Caco-2 (cell line): ENCODE measurements at regions not wholly inside any gene's neighbourhood (a gene's known extent, or its start where the extent isn't known, plus 50 kb on each side); places are given as distances from the start of the nearest gene placed in this dataset.

Experiments used
- BruUV-seq: library from RNA; stranded (reverse); fragments of 400-500 nt; replicated peaks from 2 replicates; lab custom pipeline; 2021; lab: Mats Ljungman, UMichigan
- CTCF ChIA-PET: fragments of 300-600 bp; sonication (Branson Sonifier 250); formaldehyde crosslinking; loops from one replicate; lab custom pipeline; 2022; ENCODE audit warnings: antibody characterized with exemption; lab: Charles Lee
- POLR2A ChIA-PET: fragments of 300-600 bp; sonication (Branson Sonifier 250); formaldehyde crosslinking; loops from one replicate; lab custom pipeline; 2022; ENCODE audit warnings: antibody characterized with exemption; lab: Charles Lee
- DNase-seq, 2 experiments: peaks; one replicate each; pipeline versions ENCODE4 v3.0.0 to v3.0.0-alpha.2; 2020 to 2022
- H3K27me3 ChIP-seq: replicated peaks from 2 replicates; pipeline ENCODE4 v1.6.0; 2011; ENCODE audit warnings: low read length; ENCODE audit not compliant: control insufficient read depth, insufficient read depth
- H3K36me3 ChIP-seq: 2 replicates; pipeline ENCODE4 v1.5.1; 2011; ENCODE audit warnings: low read length; ENCODE audit not compliant: control insufficient read depth, insufficient read depth
- H3K4me1 ChIP-seq: fragments of 250-450 bp; sonication (Bioruptor Pico); 2 replicates; pipeline ENCODE4 v1.5.1; 2020; ENCODE audit warnings: mild to moderate bottlenecking
- H3K4me3 ChIP-seq: 2 replicates; pipeline ENCODE4 v1.5.1; 2011; ENCODE audit warnings: low read depth, mild to moderate bottlenecking, control low read depth, low read length
- H3K9me3 ChIP-seq: fragments of 250-450 bp; sonication (Bioruptor Pico); 2 replicates; pipeline ENCODE4 v1.5.1; 2020; ENCODE audit warnings: mild to moderate bottlenecking, moderate library complexity
- H3K27ac Mint-ChIP-seq: one replicate; pipeline ENCODE4 v1.8.0; 2022; ENCODE audit warnings: mixed read lengths; ENCODE audit not compliant: unreplicated experiment
- H3K27me3 Mint-ChIP-seq: one replicate; pipeline ENCODE4 v1.8.0; 2022; ENCODE audit warnings: mixed read lengths; ENCODE audit not compliant: insufficient read depth, unreplicated experiment
- H3K36me3 Mint-ChIP-seq: one replicate; pipeline ENCODE4 v1.8.0; 2022; ENCODE audit warnings: mild to moderate bottlenecking, mixed read lengths; ENCODE audit not compliant: insufficient read depth, unreplicated experiment
- H3K4me1 Mint-ChIP-seq: one replicate; pipeline ENCODE4 v1.8.0; 2022; ENCODE audit warnings: low read depth, mixed read lengths; ENCODE audit not compliant: unreplicated experiment
- H3K4me3 Mint-ChIP-seq: one replicate; pipeline ENCODE4 v1.8.0; 2022; ENCODE audit warnings: mild to moderate bottlenecking, moderate library complexity, mixed read lengths; ENCODE audit not compliant: unreplicated experiment
- H3K9me3 Mint-ChIP-seq: one replicate; pipeline ENCODE4 v1.8.0; 2022; ENCODE audit warnings: mixed read lengths; ENCODE audit not compliant: unreplicated experiment
- intact Hi-C: fragments of 100-400 bp; cut with micrococcal nuclease; formaldehyde crosslinking; loops from one replicate; pipeline ENCODE4 v1.10.0; 2022; ENCODE audit not compliant: unreplicated experiment
- TF ChIP-seq, protein P1 (sequence below), 2 experiments: fragments of 200-600 bp in 1 of 2; IDR thresholded peaks; 1 replicate in 1 of 2; 2 replicates in 1 of 2; pipeline versions ENCODE4 v1.5.1 to v1.8.0; 2011 to 2022; ENCODE audit warnings: antibody characterized with exemption in 1 of 2, control low read depth in 1 of 2, inconsistent platforms in 1 of 2, low read depth in 1 of 2, low read length in 1 of 2, mild to moderate bottlenecking in 1 of 2, moderate library complexity in 1 of 2; ENCODE audit not compliant: insufficient read depth in 1 of 2, severe bottlenecking in 1 of 2, unreplicated experiment in 1 of 2

DNA sequence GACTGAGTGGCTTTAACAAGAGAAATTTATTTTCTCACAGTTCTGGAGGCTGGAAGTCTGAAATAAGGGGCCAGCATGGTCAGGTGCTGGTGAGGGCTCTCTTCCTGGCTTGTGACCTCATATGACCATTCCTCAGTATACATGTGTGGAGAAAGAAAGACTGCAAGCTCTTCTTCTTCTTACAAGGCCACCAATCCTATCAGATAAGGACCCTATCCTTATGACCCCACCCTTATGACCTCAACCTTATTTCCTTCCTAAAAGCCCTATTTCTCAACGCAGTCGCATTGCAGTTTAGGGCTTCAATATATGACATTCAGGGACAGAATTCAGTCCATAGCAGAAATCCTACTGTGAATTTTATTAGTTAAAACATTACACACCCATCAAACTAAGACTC, 124.4 kb upstream of the RAG2 start:
- BruUV-seq, result no TSS peak
- H3K4me1 Mint-ChIP-seq, result no peaks in the 10 kb centered on the region
- H3K4me3 Mint-ChIP-seq, result no peak overlapping the region
- POLR2A ChIA-PET, result interaction anchor here (0.7 kb wide), 1 partner anchor 1221 kb away, joined by 3 read pairs; no protein-coding TSS in a partner anchor
- CTCF ChIA-PET, result no interaction called here
- peaks cover 19% of the 10 kb centered on the region for H3K27me3 Mint-ChIP-seq
- Histone ChIP-seq H3K4me3 (no peak overlapping the region), H3K9me3 (no peaks in the 10 kb centered on the region), H3K4me1 (no peaks in the 10 kb centered on the region), H3K27me3 (no peaks in the 10 kb centered on the region; the same call in 1 of the 2 replicates), H3K36me3 (no peaks in the 10 kb centered on the region)
- H3K9me3 Mint-ChIP-seq, result no peaks in the 10 kb centered on the region
- TF ChIP-seq, protein P1, sequence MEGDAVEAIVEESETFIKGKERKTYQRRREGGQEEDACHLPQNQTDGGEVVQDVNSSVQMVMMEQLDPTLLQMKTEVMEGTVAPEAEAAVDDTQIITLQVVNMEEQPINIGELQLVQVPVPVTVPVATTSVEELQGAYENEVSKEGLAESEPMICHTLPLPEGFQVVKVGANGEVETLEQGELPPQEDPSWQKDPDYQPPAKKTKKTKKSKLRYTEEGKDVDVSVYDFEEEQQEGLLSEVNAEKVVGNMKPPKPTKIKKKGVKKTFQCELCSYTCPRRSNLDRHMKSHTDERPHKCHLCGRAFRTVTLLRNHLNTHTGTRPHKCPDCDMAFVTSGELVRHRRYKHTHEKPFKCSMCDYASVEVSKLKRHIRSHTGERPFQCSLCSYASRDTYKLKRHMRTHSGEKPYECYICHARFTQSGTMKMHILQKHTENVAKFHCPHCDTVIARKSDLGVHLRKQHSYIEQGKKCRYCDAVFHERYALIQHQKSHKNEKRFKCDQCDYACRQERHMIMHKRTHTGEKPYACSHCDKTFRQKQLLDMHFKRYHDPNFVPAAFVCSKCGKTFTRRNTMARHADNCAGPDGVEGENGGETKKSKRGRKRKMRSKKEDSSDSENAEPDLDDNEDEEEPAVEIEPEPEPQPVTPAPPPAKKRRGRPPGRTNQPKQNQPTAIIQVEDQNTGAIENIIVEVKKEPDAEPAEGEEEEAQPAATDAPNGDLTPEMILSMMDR (IDR thresholded peaks at IDR 0.05; ENCODE audit: insufficient read depth in 1 of 2, low read depth in 1 of 2, low read length in 1 of 2, severe bottlenecking in 1 of 2, unreplicated experiment in 1 of 2), result no peak
- H3K36me3 Mint-ChIP-seq, result no peaks in the 10 kb centered on the region
- no peak for DNase-seq
- H3K27ac Mint-ChIP-seq, result no peak overlapping the region
- intact Hi-C loops, result no loop called here

DNA sequence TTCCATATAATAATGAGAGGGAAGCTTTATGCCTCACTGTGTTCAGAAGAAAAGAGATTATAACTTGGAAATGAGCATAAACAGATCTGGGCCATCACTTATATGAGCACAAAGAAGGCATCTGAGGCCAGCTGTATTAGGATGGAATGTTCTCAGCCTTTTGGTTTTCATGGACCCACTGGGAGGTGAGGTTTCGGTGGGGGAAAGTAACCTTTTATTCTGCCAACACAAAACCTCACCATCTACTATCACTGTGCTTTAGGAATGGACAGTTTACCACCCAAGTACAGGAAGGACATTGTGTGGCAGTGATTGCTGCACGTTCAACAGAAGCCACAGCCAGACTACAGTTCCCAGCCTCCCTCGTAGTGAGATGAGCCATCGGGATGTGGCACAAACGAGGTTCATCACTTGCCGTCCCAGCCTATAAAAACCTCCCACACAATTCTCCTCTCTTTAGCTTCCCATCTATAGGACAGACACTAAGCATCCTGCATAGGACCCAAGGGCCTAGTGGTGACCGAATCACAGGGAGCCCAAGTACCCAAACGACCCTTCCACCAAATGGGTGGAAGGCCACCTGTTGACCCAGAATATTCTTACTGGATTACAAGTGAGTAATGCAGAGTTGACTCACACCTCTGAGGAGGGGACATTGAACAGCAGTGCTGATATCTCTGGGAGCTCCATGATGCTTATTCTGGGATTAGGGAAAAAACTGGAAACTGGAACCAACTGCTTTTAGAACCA, 121.5 kb upstream of the RAG2 start:
- no peak for DNase-seq
- H3K4me1 Mint-ChIP-seq, result no peaks in the 10 kb centered on the region
- Histone ChIP-seq H3K9me3 (no peaks in the 10 kb centered on the region), H3K27me3 (no peaks in the 10 kb centered on the region; the same call in 1 of the 2 replicates), H3K4me3 (no peak overlapping the region), H3K4me1 (no peaks in the 10 kb centered on the region), H3K36me3 (no peaks in the 10 kb centered on the region)
- intact Hi-C loops, result no loop called here
- H3K4me3 Mint-ChIP-seq, result no peak overlapping the region
- BruUV-seq, result no TSS peak
- ChIA-PET POLR2A (no interaction called here), CTCF (interaction anchor here (1.1 kb wide), 1 partner anchor 27 kb away, joined by 3 read pairs; no protein-coding TSS in a partner anchor)
- H3K27me3 Mint-ChIP-seq, result peaks cover 14% of the 10 kb centered on the region
- H3K27ac Mint-ChIP-seq, result no peak overlapping the region
- no peaks in the 10 kb centered on the region for H3K9me3 Mint-ChIP-seq
- TF ChIP-seq, protein P1 (IDR thresholded peaks at IDR 0.05; ENCODE audit: insufficient read depth in 1 of 2, low read depth in 1 of 2, low read length in 1 of 2, severe bottlenecking in 1 of 2, unreplicated experiment in 1 of 2), result no peak
- no peaks in the 10 kb centered on the region for H3K36me3 Mint-ChIP-seq

DNA sequence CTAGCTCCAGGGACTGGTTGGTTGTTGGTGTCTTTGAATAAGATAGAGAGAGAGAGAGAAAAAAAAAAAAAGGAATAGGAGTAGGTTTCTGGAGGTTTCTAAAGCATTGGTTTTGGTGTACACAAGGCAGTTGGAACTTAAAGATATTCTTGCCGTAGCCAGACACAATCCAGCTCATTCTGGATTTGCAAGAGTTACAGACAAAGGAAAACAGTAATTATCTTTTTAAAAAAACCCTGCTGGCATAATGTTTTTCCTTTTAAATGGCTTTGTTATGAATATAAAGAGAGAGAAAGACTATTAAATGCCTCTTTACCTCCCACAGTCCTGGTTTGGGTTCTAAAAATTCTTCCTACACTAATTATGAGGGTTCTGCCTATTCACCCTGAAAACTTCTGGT, 120.4 kb upstream of the RAG2 start:
- ChIA-PET POLR2A (no interaction called here), CTCF (interaction anchor here (1.1 kb wide), 1 partner anchor 28 kb away, joined by 3 read pairs; no protein-coding TSS in a partner anchor)
- Mint-ChIP-seq H3K4me1 (no peaks in the 10 kb centered on the region), H3K4me3 (no peak overlapping the region), H3K36me3 (no peaks in the 10 kb centered on the region), H3K27ac (no peak overlapping the region), H3K27me3 (peaks cover 17% of the 10 kb centered on the region), H3K9me3 (no peaks in the 10 kb centered on the region)
- H3K9me3 ChIP-seq, result no peaks in the 10 kb centered on the region
- no TSS peak for BruUV-seq
- H3K4me1 ChIP-seq, result no peaks in the 10 kb centered on the region
- H3K27me3 ChIP-seq, result no peaks in the 10 kb centered on the region; the same call in 1 of the 2 replicates
- DNase-seq, result no peak
- TF ChIP-seq, protein P1 (IDR thresholded peaks at IDR 0.05; ENCODE audit: insufficient read depth in 1 of 2, low read depth in 1 of 2, low read length in 1 of 2, severe bottlenecking in 1 of 2, unreplicated experiment in 1 of 2), result no peak
- no peaks in the 10 kb centered on the region for H3K36me3 ChIP-seq
- intact Hi-C loops, result no loop called here
- no peak overlapping the region for H3K4me3 ChIP-seq
